Left colon (tissue), 2 donors: ENCODE measurements at regions not wholly inside any gene's neighbourhood (a gene's known extent, or its start where the extent isn't known, plus 50 kb on each side); places are given as distances from the start of the nearest gene placed in this dataset.
A peak's percentile ranks its signal among the peaks of the same experiment; 100 is the strongest.
"Not testable (repeated sequence)": the region's sequence is repeated elsewhere in the genome, so short reads cannot be mapped to it uniquely, and the experiment has no call there.

ENCODE experiments used
- ATAC-seq: fragments of 200-7000 bp; cut with Tn5 transposase; one replicate; pipeline ENCODE4 v1.9.1; 2020; ENCODE audit warnings: mild to moderate bottlenecking, moderate library complexity
- DNase-seq, 2 donors: peaks; one replicate each; pipeline ENCODE4 v3.0.0-alpha.2; 2020
- intact Hi-C, 2 donors: fragments of 100-400 bp; cut with DNase I in 1 of 2; cut with micrococcal nuclease in 1 of 2; formaldehyde crosslinking; loops; one replicate each; pipeline versions ENCODE4 v1.11.2 to v1.14.0; 2022; cut with DNase I, micrococcal nuclease
- donor health status: DM: no; HTN: no; CAD: no.
- donor health status: DM: yes; HTN: yes; CAD: no.

DNA sequence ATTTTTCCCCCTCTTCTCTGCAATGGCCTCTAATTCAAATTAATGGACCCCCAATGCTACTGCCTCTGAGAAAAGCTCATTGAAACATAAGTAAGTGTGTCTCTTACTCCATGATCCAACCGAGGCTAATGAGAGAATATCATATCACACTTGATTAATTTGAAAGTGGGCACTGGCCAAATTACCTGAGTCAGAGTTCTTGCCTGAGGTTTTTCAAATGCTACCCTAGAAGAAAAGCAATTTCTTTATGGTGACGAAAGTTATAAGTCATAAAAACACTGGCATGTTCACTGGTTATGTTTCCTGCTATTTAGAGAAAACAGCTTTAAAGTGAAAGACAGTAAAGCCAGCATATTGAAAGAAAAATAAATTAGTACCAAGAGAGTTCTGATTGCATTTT lies 368.8 kb upstream of the TMPRSS15 start:
- no peak for DNase-seq
- intact Hi-C loops: no loop called here
- ATAC-seq: no peak

DNA sequence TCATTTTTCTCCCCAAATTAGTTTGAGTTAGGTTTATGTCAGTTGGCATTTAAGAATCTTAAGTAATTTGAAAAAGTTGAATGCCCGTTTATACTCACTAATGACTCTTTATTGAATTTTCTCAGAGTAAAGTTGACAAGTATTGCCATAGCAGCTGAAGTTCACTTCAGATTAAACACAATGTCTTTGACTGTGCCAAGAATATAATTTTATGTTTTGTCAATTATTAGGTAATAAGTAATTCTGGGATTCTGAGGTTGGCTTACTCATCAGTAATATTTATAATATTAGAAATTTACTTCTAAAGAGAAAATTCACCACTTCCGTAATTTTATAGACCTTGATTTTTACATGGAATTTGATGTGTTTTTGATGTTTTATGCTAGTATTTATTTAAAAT lies 369.3 kb upstream of the TMPRSS15 start:
- DNase-seq (no peak), ATAC-seq (no peak)
- intact Hi-C loops: no loop called here

DNA sequence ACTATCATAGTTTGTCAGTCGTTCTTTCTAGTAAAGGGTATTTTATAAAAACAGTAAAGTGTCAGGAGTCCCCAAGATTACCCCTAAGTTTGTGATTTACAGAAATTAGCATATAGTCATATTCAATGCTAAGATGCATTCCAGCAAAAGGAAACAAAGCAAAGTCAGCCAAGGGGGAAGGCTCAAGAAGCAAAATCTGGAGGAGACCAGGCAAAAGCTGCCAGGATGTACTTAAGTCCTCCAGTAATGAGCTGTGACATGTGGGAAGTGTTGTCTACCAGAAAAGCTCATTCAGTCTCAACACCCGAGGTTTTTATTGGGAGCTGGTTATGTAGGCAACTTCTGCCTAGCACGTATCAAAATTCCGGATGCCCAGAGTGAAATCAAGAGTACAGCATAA lies 373.4 kb upstream of the TMPRSS15 start:
- intact Hi-C loops: no loop called here
- ATAC-seq (no peak), DNase-seq (no peak)

DNA sequence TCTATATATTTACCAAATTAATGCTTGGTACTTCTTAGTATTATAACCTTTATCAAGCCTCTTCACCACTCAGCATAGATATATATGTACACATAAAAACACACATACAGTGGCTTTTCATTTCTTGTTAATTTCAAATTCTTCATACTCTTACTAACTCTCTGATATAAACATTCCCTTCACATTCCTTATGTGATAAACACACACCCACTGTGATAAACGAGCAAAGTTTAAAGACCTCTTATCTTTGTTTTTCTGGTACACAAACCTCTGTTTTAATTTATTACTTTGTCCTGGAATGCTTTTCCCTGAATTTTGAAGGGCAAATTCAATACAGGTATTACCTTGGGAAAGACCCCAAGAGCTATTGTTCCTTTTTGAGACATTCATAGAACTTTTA lies 379.1 kb upstream of the TMPRSS15 start:
- intact Hi-C loops: no loop called here
- ATAC-seq (no peak), DNase-seq (no peak)

DNA sequence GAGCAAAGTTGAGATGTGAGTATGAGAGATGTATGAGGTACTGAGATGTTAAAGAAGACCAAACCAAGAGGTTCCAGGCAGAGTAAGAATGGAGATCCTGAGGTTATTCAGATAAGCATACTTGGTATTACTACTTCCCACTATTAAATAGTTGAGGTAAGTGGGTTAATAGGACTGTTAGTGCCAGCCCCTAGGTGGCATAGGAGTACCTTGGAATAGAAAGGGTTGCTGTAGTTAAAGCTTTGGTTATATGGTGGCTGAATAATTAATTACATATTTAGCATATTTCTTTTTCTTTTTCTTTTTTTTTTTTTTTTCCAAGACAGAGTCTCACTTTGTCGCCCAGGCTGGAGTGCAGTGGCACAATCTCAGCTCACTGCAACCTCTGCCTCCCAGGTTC lies 397.9 kb upstream of the TMPRSS15 start:
- intact Hi-C loops: no loop called here
- ATAC-seq (no peak), DNase-seq (no peak)

DNA sequence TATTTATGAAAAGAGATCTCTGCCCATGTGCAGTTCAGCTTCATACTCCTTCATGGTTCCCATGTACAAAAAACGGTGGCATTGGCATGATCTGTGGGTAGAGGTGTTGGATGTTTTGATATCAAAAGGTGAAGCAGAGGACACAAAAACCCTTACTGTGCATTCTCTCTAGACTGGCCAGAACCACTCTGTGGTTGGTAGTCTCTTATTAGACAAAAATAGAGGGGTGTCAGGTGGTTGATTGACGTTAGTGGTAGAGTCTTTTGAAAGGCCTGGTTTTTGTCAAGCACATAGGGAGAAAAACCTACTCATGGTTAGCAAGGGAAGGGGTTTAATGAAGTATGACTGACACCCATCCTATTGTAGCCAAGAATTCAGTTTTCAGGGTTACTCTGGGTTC lies 400.0 kb upstream of the TMPRSS15 start:
- no peak for ATAC-seq
- intact Hi-C loops: no loop called here
- DNase-seq: no peak

DNA sequence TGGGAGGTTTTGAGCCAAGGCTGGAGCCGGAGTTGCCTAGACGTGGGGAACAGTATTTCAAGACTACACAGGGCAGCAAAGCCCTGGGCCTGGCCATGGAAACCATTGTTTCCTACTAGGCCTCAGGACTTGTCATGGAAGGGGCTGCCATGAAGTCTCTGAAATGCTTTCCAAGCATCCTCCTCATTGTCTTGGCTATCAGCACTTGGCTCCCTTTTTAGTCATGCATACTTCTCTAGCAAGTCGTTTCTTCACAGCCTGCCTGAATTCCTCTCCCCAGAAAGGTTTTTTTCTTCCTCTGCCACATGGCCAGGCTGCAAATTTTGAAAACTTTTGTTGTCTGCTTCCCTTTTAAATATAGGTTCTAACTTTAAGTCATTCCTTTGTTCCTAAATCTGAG lies 406.6 kb upstream of the TMPRSS15 start:
- intact Hi-C loops: no loop called here
- DNase-seq (no peak), ATAC-seq (no peak)

DNA sequence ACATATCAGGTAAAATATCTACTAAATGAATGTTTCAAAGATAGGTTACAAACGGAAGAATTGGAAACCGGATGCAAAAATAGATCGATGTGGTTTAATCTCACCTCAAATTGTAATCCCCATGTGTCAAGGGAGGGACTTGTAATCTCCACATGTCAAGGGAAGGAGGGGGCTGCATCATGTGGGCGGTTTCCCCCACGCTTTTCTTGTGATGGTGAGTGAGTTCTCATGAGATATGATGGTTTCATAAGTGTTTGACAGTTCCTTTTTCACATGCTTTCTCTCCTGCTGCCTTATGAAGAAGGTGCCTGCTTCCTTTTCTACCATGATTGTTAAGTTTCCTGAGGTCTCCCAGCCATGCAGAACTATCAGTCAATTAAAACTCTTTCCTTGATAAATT lies 408.7 kb upstream of the TMPRSS15 start:
- DNase-seq (no peak), ATAC-seq (no peak)
- intact Hi-C loops: no loop called here

DNA sequence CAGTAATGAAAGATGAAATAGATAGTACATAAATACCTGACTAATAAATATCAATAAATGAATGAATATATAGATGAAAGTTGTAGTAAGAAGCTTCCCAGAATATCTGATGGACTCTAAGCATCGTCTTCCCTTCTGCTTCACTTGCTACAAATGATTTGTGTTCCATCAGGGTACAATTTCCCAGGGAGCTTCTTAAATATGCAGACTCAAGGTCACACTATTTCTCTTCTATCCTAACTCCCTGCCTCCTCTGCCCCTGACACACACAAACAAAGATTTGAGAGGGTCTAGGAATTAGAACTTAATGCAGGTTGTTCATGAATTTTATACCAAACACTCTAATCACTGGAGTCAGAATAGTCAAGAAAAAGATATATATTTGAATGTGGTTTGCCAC lies 415.9 kb upstream of the TMPRSS15 start:
- intact Hi-C loops: no loop called here
- ATAC-seq: no peak
- no peak for DNase-seq

DNA sequence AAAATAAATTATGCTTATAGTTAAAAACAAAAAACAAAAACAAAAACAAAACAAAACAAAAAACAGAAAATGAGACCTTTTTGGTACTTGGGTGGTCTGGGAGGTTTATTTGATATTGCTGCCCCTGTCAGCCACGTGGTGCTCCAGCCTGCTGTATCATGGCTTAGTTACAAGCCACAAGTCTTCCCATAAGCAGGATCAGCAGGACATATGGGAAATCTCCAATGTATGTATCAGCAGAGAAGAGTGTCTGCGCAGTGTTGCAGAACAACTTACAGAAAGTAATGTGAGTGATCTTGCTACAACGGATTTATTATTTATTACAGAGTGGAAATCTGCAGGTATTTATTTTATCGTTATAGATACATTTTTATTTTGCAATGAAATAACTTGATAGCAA lies 423.0 kb upstream of the TMPRSS15 start:
- intact Hi-C loops: no loop called here
- ATAC-seq (no peak), DNase-seq (no peak)

DNA sequence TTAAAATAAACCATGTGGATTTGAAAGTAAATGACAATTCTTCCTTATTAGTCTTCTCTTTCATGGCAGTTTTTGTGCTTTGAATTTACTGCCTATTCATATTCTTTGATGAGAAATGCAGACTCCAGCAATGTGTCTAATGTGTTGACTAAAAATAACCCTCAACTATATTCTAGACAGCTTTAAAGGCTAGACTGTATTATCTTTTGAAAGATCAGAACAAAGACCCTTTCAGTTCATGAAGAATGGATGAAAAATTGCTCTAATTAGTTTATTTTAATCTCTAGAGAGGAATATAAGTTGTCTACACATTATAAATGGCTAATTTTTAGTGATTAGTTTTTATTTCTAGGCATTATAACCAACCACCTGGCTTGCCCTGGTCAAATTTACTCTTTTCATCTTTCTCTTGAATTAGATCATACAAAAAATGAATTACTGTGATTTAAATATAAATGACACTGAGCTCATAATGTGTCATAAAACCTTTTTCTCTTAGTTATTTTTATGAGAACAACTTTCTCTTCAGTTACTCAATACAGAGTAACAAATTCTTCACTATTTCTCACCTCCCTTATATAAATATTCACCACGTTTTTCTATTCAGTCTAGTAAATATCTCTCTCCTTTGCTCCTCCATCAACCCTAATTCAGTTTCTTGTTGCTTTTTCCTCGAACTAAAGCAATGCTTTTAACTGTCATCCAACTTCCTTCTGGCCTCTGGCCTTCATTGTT lies 428.5 kb upstream of the TMPRSS15 start:
- intact Hi-C loops: no loop called here
- DNase-seq (no peak), ATAC-seq (no peak)

DNA sequence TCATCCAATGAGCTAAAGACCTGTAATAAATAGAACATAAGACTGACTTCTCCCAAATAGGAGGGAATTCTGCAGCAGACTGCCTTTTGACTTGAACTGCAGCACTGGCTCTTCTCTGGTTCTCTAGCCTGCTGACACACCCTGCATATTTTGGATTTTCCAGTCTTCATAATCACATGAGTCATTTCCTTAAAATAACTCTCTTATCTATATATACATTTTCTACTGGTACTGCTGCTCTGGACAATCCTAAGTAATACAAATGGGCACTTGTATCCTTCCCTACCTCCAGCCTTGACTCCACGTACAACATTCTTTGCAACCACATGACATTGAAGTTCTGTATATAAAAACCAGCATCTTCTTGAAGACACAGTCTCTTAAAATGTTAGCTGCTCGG lies 429.4 kb upstream of the TMPRSS15 start:
- DNase-seq (no peak), ATAC-seq (no peak)
- intact Hi-C loops: no loop called here

DNA sequence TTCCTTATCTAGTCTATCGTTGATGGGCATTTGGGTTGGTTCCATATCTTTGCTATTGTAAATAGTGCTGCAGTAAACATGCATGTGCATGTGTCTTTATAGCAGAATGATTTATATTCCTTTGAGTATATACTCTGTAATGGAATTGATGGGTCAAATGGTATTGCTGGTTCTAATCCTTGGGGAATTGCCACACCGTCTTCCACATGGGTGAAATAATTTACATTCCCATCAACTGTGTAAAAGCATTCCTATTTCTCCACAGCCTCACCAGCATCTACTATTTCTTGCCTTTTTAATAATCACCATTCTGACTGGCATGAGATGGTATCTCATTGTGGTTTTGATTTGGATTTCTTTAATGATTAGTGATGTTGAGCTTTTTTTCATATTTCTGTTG lies 430.5 kb upstream of the TMPRSS15 start:
- intact Hi-C loops, DNase-seq, ATAC-seq: not testable (repeated sequence)

DNA sequence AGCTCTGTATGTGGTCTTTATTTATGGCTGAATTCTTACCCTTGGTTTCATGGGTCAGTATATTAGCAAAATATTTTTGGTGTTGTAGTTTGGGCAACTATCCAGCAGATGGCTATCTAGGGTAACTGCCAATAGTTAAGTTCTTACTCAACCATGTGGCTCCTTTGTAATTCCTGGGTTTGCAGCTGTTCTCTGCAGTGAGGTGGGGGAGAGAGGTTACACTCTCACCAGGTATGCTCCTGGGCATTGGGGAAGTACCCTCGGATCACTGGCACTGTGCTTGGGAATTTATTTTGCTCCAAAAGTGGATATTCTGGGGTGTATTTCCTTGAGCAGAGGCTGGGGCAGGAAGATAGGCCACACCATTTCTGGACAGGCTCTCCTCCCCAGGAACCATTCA lies 436.7 kb upstream of the TMPRSS15 start:
- DNase-seq (no peak), ATAC-seq (peak; percentile 44)
- intact Hi-C loops: no loop called here

DNA sequence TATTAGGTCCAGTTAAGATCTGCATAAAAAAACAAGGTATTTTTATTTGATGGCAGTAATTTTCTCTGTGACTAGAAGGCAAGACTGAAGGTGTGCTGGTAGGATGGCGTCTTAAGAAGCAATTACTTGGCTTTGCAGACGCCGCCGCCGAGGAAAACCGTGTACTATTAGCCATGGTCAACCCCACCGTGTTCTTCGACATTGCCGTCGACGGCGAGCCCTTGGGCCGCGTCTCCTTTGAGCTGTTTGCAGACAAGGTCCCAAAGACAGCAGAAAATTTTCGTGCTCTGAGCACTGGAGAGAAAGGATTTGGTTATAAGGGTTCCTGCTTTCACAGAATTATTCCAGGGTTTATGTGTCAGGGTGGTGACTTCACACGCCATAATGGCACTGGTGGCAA lies 454.0 kb upstream of the TMPRSS15 start:
- intact Hi-C loops, DNase-seq: not testable (repeated sequence)

DNA sequence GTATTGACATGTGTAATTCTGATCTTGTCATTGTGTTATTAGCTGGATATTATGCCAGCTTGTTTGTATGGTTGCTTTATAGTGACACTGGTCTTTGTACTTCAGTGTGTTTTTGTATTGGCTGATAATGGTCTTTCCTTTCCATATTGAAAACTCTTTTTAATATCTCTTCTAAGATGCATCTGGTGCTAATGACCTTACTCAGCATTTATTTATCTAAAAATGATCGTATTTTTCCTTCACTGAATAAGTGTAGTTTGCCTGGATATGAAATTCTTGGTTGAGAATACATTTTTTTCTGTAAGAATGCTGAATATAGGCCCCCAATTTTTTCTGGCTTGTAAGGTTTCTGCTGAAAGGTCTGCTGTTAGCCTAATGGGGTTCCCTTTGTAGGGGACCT lies 465.5 kb upstream of the TMPRSS15 start:
- ATAC-seq (no peak), DNase-seq (no peak)
- intact Hi-C loops: no loop called here

More for the DNA sequence above, 454.0 kb upstream of the TMPRSS15 start:
- ATAC-seq: not testable (repeated sequence)

DNA sequence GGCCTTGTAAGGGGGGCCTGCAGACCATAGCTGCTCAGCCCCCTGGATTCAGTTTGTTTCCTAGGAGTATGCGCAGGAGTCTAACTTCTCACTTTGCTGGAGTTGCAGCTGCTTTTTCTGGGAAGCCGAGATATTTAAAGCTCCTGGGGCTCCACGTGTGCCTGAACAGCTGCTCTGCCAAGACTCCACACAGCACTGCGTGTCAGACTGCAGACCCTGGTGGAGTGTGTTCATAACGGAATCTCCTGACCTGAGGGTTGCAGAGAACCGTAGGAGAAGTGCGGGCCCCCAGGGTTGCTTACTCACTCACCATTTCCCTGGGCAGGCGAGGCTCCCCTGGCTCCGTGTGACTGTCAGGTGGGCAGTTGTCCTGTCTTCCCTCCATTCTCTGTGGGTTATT lies 474.3 kb upstream of the TMPRSS15 start:
- DNase-seq: no peak
- ATAC-seq: no peak
- intact Hi-C loops: no loop called here

DNA sequence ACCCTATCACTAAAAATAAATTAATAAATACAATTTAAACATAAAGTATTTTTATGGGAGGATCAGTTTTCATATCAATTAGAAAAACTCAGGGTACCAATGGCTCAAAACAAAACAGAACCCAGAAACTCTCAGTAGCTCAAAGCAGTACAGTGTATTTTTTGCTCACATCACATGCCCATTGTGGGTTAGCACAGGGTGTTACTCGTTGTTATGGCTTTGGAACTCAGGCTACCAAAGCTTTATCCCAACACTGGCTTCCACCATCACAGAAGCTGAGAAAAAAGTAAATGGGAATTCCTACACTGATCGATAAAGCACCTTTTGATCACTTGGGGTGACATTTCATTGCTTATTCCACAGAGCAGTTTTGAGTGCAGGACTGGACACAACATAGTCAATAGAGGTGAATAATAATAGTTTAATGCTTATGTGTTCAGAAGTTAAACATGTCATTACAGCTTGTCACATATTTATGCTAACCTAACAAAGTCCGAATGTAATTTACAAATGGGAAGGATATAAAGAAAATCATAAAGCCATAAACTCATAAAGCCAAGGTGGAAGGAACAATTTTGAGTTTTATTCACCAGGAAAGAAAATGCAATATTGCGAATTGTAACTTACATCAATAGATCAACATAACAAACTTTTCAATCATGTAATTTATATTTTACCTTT lies 484.5 kb upstream of the TMPRSS15 start:
- ATAC-seq (peak; percentile 92), DNase-seq (no peak)
- intact Hi-C loops: no loop called here

DNA sequence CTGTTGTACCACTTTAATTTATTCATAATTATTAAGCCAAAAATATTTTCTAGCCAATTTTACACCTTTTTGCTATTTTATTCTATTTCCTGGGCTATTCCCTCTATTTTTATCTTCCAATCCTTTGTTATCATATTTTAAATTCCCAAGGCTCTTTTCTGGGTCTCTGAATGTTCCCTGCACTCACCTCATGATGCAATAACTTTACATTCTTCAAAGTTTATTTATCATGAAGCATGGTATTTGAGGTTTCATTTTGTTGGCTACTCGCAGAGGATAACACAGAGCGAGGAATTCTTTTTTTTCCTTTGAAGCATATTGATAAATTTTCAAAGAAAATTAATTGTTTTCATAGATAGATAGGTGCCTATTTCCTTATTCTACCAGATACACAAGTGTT lies 489.8 kb upstream of the TMPRSS15 start:
- intact Hi-C loops: no loop called here
- DNase-seq (no peak), ATAC-seq (no peak)

DNA sequence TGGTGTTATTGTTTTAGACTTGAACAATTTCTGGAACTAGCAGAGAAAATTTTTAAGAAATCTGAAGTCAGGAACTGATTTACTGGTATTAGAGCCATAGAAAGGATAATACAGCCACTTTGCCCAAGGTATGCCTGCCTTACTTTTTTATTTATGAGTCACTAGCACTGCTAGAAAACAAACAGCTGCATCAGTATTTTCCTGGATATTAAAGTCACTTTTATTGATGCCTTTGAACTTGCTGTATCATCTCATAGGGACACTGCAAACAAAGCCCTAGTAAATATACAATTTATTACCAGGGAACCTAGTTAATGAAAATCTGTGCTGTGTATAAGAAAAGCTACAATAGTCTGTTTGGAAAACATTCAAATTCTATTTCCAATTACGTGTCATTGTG lies 490.8 kb upstream of the TMPRSS15 start:
- DNase-seq (no peak), ATAC-seq (no peak)
- intact Hi-C loops: no loop called here

DNA sequence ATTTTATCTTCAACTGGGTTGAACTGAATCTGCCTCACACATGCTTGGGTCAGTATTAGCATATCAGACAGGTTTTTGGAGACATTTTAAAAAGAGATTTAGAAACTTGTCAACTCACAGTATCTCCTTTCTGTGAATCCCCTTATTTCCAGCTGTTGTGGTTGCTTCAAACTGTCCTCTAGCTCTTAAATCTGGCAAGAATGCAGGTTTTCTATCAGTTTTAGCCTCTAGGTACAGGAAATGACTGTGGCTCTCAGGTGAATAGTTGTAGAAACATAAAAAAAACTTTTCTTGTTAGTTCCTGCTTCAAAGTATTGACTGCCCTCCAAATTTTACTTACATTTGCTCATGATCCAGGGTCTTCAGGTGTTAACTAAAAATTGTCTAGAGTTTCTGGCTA lies 495.7 kb upstream of the TMPRSS15 start:
- DNase-seq (no peak), ATAC-seq (no peak)
- intact Hi-C loops: no loop called here
